ENCODE measurements at regions not wholly inside any gene's neighbourhood (a gene's known extent, or its start where the extent isn't known, plus 50 kb on each side); places are given as distances from the start of the nearest gene placed in this dataset.

GRCh38 chr10:130787243-130787642, 524.3 kb downstream of the TCERG1L start:
- TF ChIP-seq, protein P1, sequence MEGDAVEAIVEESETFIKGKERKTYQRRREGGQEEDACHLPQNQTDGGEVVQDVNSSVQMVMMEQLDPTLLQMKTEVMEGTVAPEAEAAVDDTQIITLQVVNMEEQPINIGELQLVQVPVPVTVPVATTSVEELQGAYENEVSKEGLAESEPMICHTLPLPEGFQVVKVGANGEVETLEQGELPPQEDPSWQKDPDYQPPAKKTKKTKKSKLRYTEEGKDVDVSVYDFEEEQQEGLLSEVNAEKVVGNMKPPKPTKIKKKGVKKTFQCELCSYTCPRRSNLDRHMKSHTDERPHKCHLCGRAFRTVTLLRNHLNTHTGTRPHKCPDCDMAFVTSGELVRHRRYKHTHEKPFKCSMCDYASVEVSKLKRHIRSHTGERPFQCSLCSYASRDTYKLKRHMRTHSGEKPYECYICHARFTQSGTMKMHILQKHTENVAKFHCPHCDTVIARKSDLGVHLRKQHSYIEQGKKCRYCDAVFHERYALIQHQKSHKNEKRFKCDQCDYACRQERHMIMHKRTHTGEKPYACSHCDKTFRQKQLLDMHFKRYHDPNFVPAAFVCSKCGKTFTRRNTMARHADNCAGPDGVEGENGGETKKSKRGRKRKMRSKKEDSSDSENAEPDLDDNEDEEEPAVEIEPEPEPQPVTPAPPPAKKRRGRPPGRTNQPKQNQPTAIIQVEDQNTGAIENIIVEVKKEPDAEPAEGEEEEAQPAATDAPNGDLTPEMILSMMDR (IDR thresholded peaks at IDR 0.05) = no peak
- TF ChIP-seq POLR2A (IDR thresholded peaks at IDR 0.05) = no peak

All from right lobe of liver (tissue), 4 donors.